ENCODE measurements at regions not wholly inside any gene's neighbourhood (a gene's known extent, or its start where the extent isn't known, plus 50 kb on each side); places are given as distances from the start of the nearest gene placed in this dataset.

GRCh38 chr1:5410652-5411051, 581.6 kb downstream of the NPHP4 start:
- Histone ChIP-seq H3K4me1 (no peaks in the 10 kb centered on the region), H3K9me3 (no peaks in the 10 kb centered on the region), H3K4me3 (no peak overlapping the region), H3K27ac (no peak overlapping the region), H3K27me3 (no peaks in the 10 kb centered on the region), H3K36me3 (no peaks in the 10 kb centered on the region)
- no peak for TF ChIP-seq CTCF (IDR thresholded peaks at IDR 0.05)
- TF ChIP-seq POLR2A (IDR thresholded peaks at IDR 0.05): no peak
- intact Hi-C loops (cut with DNase I): no loop called here
- DNase-seq (no peak), ATAC-seq (no peak)
- WGBS (ENCODE audit: insufficient coverage, low coverage, low lambda C conversion rate, missing lambda C conversion rate): 61% methylated on average over 3 of the region's 4 CpGs

GRCh38 chr1:5408401-5408800, 583.8 kb downstream of the NPHP4 start:
- intact Hi-C loops (cut with DNase I): no loop called here
- WGBS (ENCODE audit: insufficient coverage, low coverage, low lambda C conversion rate, missing lambda C conversion rate): 67% methylated on average over 1 of the region's 1 CpG
- Histone ChIP-seq H3K4me3 (no peak overlapping the region), H3K27me3 (no peaks in the 10 kb centered on the region), H3K9me3 (no peaks in the 10 kb centered on the region), H3K4me1 (no peaks in the 10 kb centered on the region), H3K27ac (no peak overlapping the region), H3K36me3 (no peaks in the 10 kb centered on the region)
- no peak for DNase-seq
- no peak for ATAC-seq
- TF ChIP-seq CTCF (IDR thresholded peaks at IDR 0.05): no peak
- no peak for TF ChIP-seq POLR2A (IDR thresholded peaks at IDR 0.05)

GRCh38 chr1:5405263-5405662, 587.0 kb downstream of the NPHP4 start:
- 74% methylated on average over 3 of the region's 3 CpGs for WGBS (ENCODE audit: insufficient coverage, low coverage, low lambda C conversion rate, missing lambda C conversion rate)
- Histone ChIP-seq H3K36me3 (no peaks in the 10 kb centered on the region), H3K9me3 (no peaks in the 10 kb centered on the region), H3K27ac (no peak overlapping the region), H3K27me3 (no peaks in the 10 kb centered on the region), H3K4me3 (no peak overlapping the region), H3K4me1 (no peaks in the 10 kb centered on the region)
- TF ChIP-seq POLR2A (IDR thresholded peaks at IDR 0.05): no peak
- TF ChIP-seq CTCF (IDR thresholded peaks at IDR 0.05): no peak
- intact Hi-C loops (cut with DNase I): no loop called here
- ATAC-seq (no peak), DNase-seq (no peak)

- TF ChIP-seq CTCF (IDR thresholded peaks at IDR 0.05) (no peak), POLR2A (IDR thresholded peaks at IDR 0.05) (no peak)
- Histone ChIP-seq H3K27ac (no peak overlapping the region), H3K4me1 (no peaks in the 10 kb centered on the region), H3K36me3 (no peaks in the 10 kb centered on the region), H3K9me3 (no peaks in the 10 kb centered on the region), H3K4me3 (no peak overlapping the region), H3K27me3 (no peaks in the 10 kb centered on the region)
- peak in 1 of 4 donors; percentile 24 for ATAC-seq
- DNase-seq: no peak
- intact Hi-C loops (cut with DNase I): no loop called here
- 57% methylated on average over 7 of the region's 7 CpGs for WGBS (ENCODE audit: insufficient coverage, low coverage, low lambda C conversion rate, missing lambda C conversion rate)
Observed at GRCh38 chr1:5404412-5405203, 587.6 kb downstream of the NPHP4 start.

Measured in right lobe of liver (tissue), 6 donors.